HEK293 (cell line): ENCODE measurements at regions not wholly inside any gene's neighbourhood (a gene's known extent, or its start where the extent isn't known, plus 50 kb on each side); places are given as distances from the start of the nearest gene placed in this dataset.

Experiments used
- CTCF ChIA-PET: fragments of 350-600 bp; formaldehyde crosslinking; extraction: SDS; loops from one replicate; lab custom pipeline; 2021; ENCODE audit warnings: antibody characterized with exemption; lab: Yijun Ruan, JAX
- POLR2A ChIA-PET: fragments of 300-600 bp; formaldehyde crosslinking; extraction: SDS; loops from one replicate; lab custom pipeline; 2020; ENCODE audit warnings: antibody characterized with exemption, inconsistent platforms; lab: Yijun Ruan, JAX
- H3K27ac ChIP-seq: fragments of 200-500 bp; sonication (Bioruptor generic); 2 replicates; pipeline ENCODE4 v1.5.1; 2014; ENCODE audit warnings: low read depth, low read length, control low read depth, inconsistent platforms; ENCODE audit errors: extremely low read depth
- H3K36me3 ChIP-seq, 2 experiments: fragments of 200-500 bp in 1 of 2; sonication (Bioruptor generic) in 1 of 2; 1 replicate in 1 of 2; 2 replicates in 1 of 2; pipeline ENCODE4 v1.5.1; 2014 to 2017; ENCODE audit warnings: inconsistent platforms in 2 of 2, low read length in 2 of 2; ENCODE audit not compliant: control insufficient read depth in 2 of 2, insufficient read depth in 1 of 2
- H3K4me1 ChIP-seq: fragments of 200-500 bp; sonication (Bioruptor generic); 2 replicates; pipeline ENCODE4 v1.5.1; 2014; ENCODE audit warnings: mild to moderate bottlenecking, low read length, inconsistent platforms; ENCODE audit not compliant: control insufficient read depth, insufficient read depth
- H3K4me3 ChIP-seq: 2 replicates; pipeline ENCODE4 v1.5.1; 2011; ENCODE audit warnings: low read depth, mild to moderate bottlenecking, control low read depth, low read length, moderate library complexity
- H3K9me3 ChIP-seq: fragments of 200-500 bp; sonication (Bioruptor generic); 2 replicates; pipeline ENCODE4 v1.5.1; 2014; ENCODE audit warnings: low read depth, low read length, inconsistent platforms; ENCODE audit not compliant: control insufficient read depth, insufficient read depth
- FEZF1 ChIP-seq: fragments of 450-650 bp; formaldehyde crosslinking; IDR thresholded peaks from 2 replicates; pipeline ENCODE4 v1.5.1; 2016; ENCODE audit warnings: missing biosample characterization, missing genetic modification characterization
- GLI2 ChIP-seq: fragments of 450-650 bp; formaldehyde crosslinking; IDR thresholded peaks from 2 replicates; pipeline ENCODE4; 2017; ENCODE audit warnings: missing biosample characterization, missing genetic modification characterization, low read depth, borderline replicate concordance
- KLF9 ChIP-seq: fragments of 450-650 bp; formaldehyde crosslinking; IDR thresholded peaks from 2 replicates; pipeline ENCODE4 v1.5.1; 2016; ENCODE audit warnings: missing biosample characterization, missing genetic modification characterization, low read depth
- MEIS1 ChIP-seq: sonication (generic); formaldehyde crosslinking; IDR thresholded peaks from 2 replicates; pipeline ENCODE4 v1.8.1; 2022; ENCODE audit warnings: missing genetic modification reagents, mild to moderate bottlenecking, borderline replicate concordance
- OVOL3 ChIP-seq: fragments of 450-650 bp; formaldehyde crosslinking; IDR thresholded peaks from 2 replicates; pipeline ENCODE4 v1.5.1; 2016; ENCODE audit warnings: missing biosample characterization, missing genetic modification characterization
- PBX3 ChIP-seq: sonication (generic); formaldehyde crosslinking; IDR thresholded peaks from 2 replicates; pipeline ENCODE4 v1.8.1; 2022; ENCODE audit warnings: mild to moderate bottlenecking, moderate library complexity, missing genetic modification reagents
- ZFP37 ChIP-seq: fragments of 450-650 bp; formaldehyde crosslinking; IDR thresholded peaks from 2 replicates; pipeline ENCODE4 v1.5.1; 2016; ENCODE audit warnings: missing biosample characterization, missing genetic modification characterization
- ZNF10 ChIP-seq: fragments of 450-650 bp; formaldehyde crosslinking; IDR thresholded peaks from 2 replicates; pipeline ENCODE4 v1.5.1; 2017; ENCODE audit warnings: missing biosample characterization, missing genetic modification characterization
- ZNF112 ChIP-seq: fragments of 450-650 bp; formaldehyde crosslinking; IDR thresholded peaks from 2 replicates; pipeline ENCODE4 v1.5.0; 2017; ENCODE audit warnings: missing biosample characterization, missing genetic modification characterization
- ZNF48 ChIP-seq: fragments of 450-650 bp; formaldehyde crosslinking; IDR thresholded peaks from 2 replicates; pipeline ENCODE4 v1.5.1; 2016; ENCODE audit warnings: missing biosample characterization, missing genetic modification characterization
- ZNF623 ChIP-seq: fragments of 450-650 bp; formaldehyde crosslinking; IDR thresholded peaks from 2 replicates; pipeline ENCODE4 v1.5.1; 2016; ENCODE audit warnings: missing biosample characterization, missing genetic modification characterization
- ZNF624 ChIP-seq: fragments of 450-650 bp; formaldehyde crosslinking; IDR thresholded peaks from 2 replicates; pipeline ENCODE4 v1.5.1; 2017; ENCODE audit warnings: missing biosample characterization, missing genetic modification characterization
- TF ChIP-seq, protein P1 (sequence below): fragments of 450-650 bp; formaldehyde crosslinking; IDR thresholded peaks from 2 replicates; pipeline ENCODE4 v1.5.1; 2016; ENCODE audit warnings: missing biosample characterization, missing genetic modification characterization
- TF ChIP-seq, protein P2 (sequence below): fragments of 450-650 bp; formaldehyde crosslinking; IDR thresholded peaks from 2 replicates; pipeline ENCODE4 v1.5.1; 2016; ENCODE audit warnings: missing biosample characterization, missing genetic modification characterization
- TF ChIP-seq, protein P3 (sequence below): fragments of 450-650 bp; formaldehyde crosslinking; IDR thresholded peaks from 2 replicates; pipeline ENCODE4 v1.5.1; 2016; ENCODE audit warnings: missing biosample characterization, missing genetic modification characterization

- TF ChIP-seq, protein P1, sequence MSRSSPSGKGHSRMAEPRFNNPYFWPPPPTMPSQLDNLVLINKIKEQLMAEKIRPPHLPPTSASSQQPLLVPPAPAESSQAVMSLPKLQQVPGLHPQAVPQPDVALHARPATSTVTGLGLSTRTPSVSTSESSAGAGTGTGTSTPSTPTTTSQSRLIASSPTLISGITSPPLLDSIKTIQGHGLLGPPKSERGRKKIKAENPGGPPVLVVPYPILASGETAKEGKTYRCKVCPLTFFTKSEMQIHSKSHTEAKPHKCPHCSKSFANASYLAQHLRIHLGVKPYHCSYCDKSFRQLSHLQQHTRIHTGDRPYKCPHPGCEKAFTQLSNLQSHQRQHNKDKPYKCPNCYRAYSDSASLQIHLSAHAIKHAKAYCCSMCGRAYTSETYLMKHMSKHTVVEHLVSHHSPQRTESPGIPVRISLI (tag by site-specific recombination) = no peak
- TF ChIP-seq, protein P2, sequence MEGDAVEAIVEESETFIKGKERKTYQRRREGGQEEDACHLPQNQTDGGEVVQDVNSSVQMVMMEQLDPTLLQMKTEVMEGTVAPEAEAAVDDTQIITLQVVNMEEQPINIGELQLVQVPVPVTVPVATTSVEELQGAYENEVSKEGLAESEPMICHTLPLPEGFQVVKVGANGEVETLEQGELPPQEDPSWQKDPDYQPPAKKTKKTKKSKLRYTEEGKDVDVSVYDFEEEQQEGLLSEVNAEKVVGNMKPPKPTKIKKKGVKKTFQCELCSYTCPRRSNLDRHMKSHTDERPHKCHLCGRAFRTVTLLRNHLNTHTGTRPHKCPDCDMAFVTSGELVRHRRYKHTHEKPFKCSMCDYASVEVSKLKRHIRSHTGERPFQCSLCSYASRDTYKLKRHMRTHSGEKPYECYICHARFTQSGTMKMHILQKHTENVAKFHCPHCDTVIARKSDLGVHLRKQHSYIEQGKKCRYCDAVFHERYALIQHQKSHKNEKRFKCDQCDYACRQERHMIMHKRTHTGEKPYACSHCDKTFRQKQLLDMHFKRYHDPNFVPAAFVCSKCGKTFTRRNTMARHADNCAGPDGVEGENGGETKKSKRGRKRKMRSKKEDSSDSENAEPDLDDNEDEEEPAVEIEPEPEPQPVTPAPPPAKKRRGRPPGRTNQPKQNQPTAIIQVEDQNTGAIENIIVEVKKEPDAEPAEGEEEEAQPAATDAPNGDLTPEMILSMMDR (tag by site-specific recombination) = no peak
- TF ChIP-seq KLF9 (tag by site-specific recombination) (no peak), ZNF48 (tag by site-specific recombination) (no peak)
Measured at GRCh38 chr9:91056917-91057316, 255.3 kb downstream of the SYK start (continued).

DNA sequence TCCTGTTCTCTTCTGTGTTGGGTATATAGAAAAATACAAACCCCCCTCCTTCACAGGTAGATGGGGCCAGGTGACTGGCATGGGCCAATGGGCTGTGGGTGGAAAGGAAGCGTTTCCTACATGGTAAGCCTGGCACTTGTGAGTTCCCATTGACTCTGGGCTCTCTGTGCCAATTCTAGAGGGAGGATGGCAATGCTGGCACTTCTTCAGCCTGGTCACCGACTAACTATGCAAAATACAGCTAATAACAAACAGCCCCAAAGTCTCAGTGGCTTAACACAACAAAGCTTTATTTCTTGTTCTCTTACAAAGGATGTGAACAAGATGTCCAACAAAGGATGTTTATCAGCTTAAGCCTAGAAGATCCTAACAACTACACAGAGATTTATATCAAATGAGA is 258.1 kb downstream of the SYK start:
- POLR2A ChIA-PET = interaction anchor here (0.6 kb wide), 2 partner anchors 11 to 326 kb away, joined by 3 to 8 read pairs; no protein-coding TSS in a partner anchor
- Histone ChIP-seq H3K27ac (no peak overlapping the region), H3K4me1 (peaks cover 5% of the 10 kb centered on the region; the same call in 1 of the 2 replicates), H3K36me3 (no peaks in the 10 kb centered on the region), H3K4me3 (no peak overlapping the region), H3K9me3 (no peaks in the 10 kb centered on the region)
- CTCF ChIA-PET = interaction anchor here (0.7 to 1.3 kb wide), 2 partner anchors 30 to 1649 kb away, joined by 3 to 5 read pairs; no protein-coding TSS in a partner anchor
- no peak for TF ChIP-seq ZFP37 (tag by site-specific recombination)
- TF ChIP-seq OVOL3 (tag by site-specific recombination) = no peak
- TF ChIP-seq ZNF623 = no peak
- TF ChIP-seq MEIS1 (CRISPR knock-in tag) = no peak
- no peak for TF ChIP-seq ZNF624
- no peak for TF ChIP-seq GLI2 (tag by site-specific recombination)
- no peak for TF ChIP-seq ZNF10 (tag by site-specific recombination)
- no peak for TF ChIP-seq ZNF112
- TF ChIP-seq, protein P3, sequence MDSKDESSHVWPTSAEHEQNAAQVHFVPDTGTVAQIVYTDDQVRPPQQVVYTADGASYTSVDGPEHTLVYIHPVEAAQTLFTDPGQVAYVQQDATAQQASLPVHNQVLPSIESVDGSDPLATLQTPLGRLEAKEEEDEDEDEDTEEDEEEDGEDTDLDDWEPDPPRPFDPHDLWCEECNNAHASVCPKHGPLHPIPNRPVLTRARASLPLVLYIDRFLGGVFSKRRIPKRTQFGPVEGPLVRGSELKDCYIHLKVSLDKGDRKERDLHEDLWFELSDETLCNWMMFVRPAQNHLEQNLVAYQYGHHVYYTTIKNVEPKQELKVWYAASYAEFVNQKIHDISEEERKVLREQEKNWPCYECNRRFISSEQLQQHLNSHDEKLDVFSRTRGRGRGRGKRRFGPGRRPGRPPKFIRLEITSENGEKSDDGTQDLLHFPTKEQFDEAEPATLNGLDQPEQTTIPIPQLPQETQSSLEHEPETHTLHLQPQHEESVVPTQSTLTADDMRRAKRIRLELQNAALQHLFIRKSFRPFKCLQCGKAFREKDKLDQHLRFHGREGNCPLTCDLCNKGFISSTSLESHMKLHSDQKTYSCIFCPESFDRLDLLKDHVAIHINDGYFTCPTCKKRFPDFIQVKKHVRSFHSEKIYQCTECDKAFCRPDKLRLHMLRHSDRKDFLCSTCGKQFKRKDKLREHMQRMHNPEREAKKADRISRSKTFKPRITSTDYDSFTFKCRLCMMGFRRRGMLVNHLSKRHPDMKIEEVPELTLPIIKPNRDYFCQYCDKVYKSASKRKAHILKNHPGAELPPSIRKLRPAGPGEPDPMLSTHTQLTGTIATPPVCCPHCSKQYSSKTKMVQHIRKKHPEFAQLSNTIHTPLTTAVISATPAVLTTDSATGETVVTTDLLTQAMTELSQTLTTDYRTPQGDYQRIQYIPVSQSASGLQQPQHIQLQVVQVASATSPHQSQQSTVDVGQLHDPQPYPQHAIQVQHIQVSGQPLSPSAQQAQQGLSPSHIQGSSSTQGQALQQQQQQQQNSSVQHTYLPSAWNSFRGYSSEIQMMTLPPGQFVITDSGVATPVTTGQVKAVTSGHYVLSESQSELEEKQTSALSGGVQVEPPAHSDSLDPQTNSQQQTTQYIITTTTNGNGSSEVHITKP (tag by site-specific recombination) = no peak
- no peak for TF ChIP-seq PBX3 (CRISPR knock-in tag)
- no peak for TF ChIP-seq FEZF1 (tag by site-specific recombination)
